C4-2B (cell line): ENCODE measurements at regions not wholly inside any gene's neighbourhood (a gene's known extent, or its start where the extent isn't known, plus 50 kb on each side); places are given as distances from the start of the nearest gene placed in this dataset.

Experiments used
- ZFX ChIP-seq: fragments of 450-650 bp; IDR thresholded peaks from 2 replicates; pipeline ENCODE4 v1.6.1; 2017
- TF ChIP-seq, protein P1 (sequence below): fragments of 450-650 bp; conservative IDR thresholded peaks from 2 replicates; pipeline ENCODE4 v1.5.1; 2017; ENCODE audit warnings: mild to moderate bottlenecking

GRCh38 chrX:106378616-106379015, 210.5 kb downstream of the PWWP3B start:
- TF ChIP-seq, protein P1, sequence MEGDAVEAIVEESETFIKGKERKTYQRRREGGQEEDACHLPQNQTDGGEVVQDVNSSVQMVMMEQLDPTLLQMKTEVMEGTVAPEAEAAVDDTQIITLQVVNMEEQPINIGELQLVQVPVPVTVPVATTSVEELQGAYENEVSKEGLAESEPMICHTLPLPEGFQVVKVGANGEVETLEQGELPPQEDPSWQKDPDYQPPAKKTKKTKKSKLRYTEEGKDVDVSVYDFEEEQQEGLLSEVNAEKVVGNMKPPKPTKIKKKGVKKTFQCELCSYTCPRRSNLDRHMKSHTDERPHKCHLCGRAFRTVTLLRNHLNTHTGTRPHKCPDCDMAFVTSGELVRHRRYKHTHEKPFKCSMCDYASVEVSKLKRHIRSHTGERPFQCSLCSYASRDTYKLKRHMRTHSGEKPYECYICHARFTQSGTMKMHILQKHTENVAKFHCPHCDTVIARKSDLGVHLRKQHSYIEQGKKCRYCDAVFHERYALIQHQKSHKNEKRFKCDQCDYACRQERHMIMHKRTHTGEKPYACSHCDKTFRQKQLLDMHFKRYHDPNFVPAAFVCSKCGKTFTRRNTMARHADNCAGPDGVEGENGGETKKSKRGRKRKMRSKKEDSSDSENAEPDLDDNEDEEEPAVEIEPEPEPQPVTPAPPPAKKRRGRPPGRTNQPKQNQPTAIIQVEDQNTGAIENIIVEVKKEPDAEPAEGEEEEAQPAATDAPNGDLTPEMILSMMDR: no peak
- TF ChIP-seq ZFX: no peak
